Esophagus squamous epithelium (tissue), 5 donors: ENCODE measurements at regions not wholly inside any gene's neighbourhood (a gene's known extent, or its start where the extent isn't known, plus 50 kb on each side); places are given as distances from the start of the nearest gene placed in this dataset.

Source experiments
- DNase-seq: peaks from one replicate; lab custom pipeline; 2025; lab: John Stamatoyannopoulos, UW
- H3K27ac ChIP-seq, 4 donors: fragments of 200-600 bp; sonication (generic); one replicate each; pipeline ENCODE4 v1.5.1; 2016 to 2019; ENCODE audit warnings: mild to moderate bottlenecking in 1 of 4
- H3K27me3 ChIP-seq, 4 donors: fragments of 200-600 bp; sonication (generic); 1 replicate in 3 of 4; 2 replicates in 1 of 4; pipeline versions ENCODE4 v1.5.1 to v1.6.0; 2017 to 2021; ENCODE audit warnings: antibody characterized with exemption in 1 of 4
- H3K36me3 ChIP-seq, 3 donors: fragments of 200-600 bp; sonication (generic); one replicate each; pipeline ENCODE4 v1.5.1; 2016 to 2019
- H3K4me1 ChIP-seq, 3 donors: fragments of 200-600 bp; sonication (generic); one replicate each; pipeline ENCODE4 v1.5.1; 2017 to 2019
- H3K4me3 ChIP-seq, 4 donors: fragments of 200-600 bp; sonication (generic); 1 replicate in 3 of 4; 2 replicates in 1 of 4; pipeline ENCODE4 v1.5.1; 2016 to 2019; ENCODE audit warnings: mild to moderate bottlenecking in 2 of 4, moderate library complexity in 1 of 4
- H3K9me3 ChIP-seq, 3 donors: fragments of 200-600 bp; sonication (generic); one replicate each; pipeline ENCODE4 v1.5.1; 2016 to 2019
- CTCF ChIP-seq, 6 experiments: fragments of 450-650 bp in 4 of 6; fragments of 200-600 bp in 2 of 6; sonication (generic) in 2 of 6; IDR thresholded peaks; one replicate each; pipeline ENCODE4 v1.5.1; 2016 to 2019; ENCODE audit warnings: antibody characterized with exemption in 6 of 6, mild to moderate bottlenecking in 4 of 6, moderate library complexity in 4 of 6
- POLR2A ChIP-seq, 4 donors: fragments of 450-650 bp; IDR thresholded peaks; one replicate each; pipeline ENCODE4 v1.6.1; 2017; ENCODE audit warnings: antibody characterized with exemption in 4 of 4, mild to moderate bottlenecking in 4 of 4, moderate library complexity in 3 of 4
- WGBS, 2 donors: methylation state at CpG; one replicate each; pipeline ENCODE4 v1.1.5; 2018; 5-methylcytosine and 5-hydroxymethylcytosine counted together
- intact Hi-C: fragments of 100-400 bp; cut with DNase I; formaldehyde crosslinking; loops from one replicate; pipeline ENCODE4 v1.15.0; 2022
- donor health status: DM: yes; HTN: yes; CAD: no.

GRCh38 chr2:43101751-43102150 lies 124.7 kb downstream of the ZFP36L2 start:
- 68 to 81% methylated on average over 4 to 5 of the region's 7 CpGs for WGBS, 2 donors
- no peak for DNase-seq
- H3K27me3 ChIP-seq, result no peaks in the 10 kb centered on the region
- TF ChIP-seq CTCF (IDR thresholded peaks at IDR 0.05) (no peak), POLR2A (IDR thresholded peaks at IDR 0.05) (no peak)
- peak overlapping the region in 3 of 4 donors; percentile 10 to 48 (median 41) for H3K4me3 ChIP-seq
- intact Hi-C loops, result no loop called here
- H3K9me3 ChIP-seq, result no peaks in the 10 kb centered on the region
- no peaks in the 10 kb centered on the region for H3K36me3 ChIP-seq
- peaks cover 37 to 73% (median 40%) of the 10 kb centered on the region in 3 donors for H3K4me1 ChIP-seq
- peak overlapping the region; percentile 75 to 89 (median 86) for H3K27ac ChIP-seq

- peaks cover 31 to 67% (median 33%) of the 10 kb centered on the region in 3 donors for H3K4me1 ChIP-seq
- H3K27me3 ChIP-seq, result no peaks in the 10 kb centered on the region
- intact Hi-C loops, result no loop called here
- peak overlapping the region; percentile 27 to 58 (median 44) for H3K4me3 ChIP-seq
- DNase-seq, result no peak
- H3K9me3 ChIP-seq, result no peaks in the 10 kb centered on the region
- H3K36me3 ChIP-seq, result no peaks in the 10 kb centered on the region
- 17 to 60% methylated on average over 10 to 17 of the region's 56 CpGs for WGBS, 2 donors
- H3K27ac ChIP-seq, result peak overlapping the region; percentile 75 to 89 (median 86)
- TF ChIP-seq POLR2A (IDR thresholded peaks at IDR 0.05), result peak in 1 of 4 donors; percentile 30
- TF ChIP-seq CTCF (IDR thresholded peaks at IDR 0.05), result no peak
Observed at GRCh38 chr2:43100883-43101662, 125.3 kb downstream of the ZFP36L2 start.

GRCh38 chr2:43100362-43100882 lies 126.0 kb downstream of the ZFP36L2 start:
- intact Hi-C loops, result no loop called here
- no peak for TF ChIP-seq CTCF (IDR thresholded peaks at IDR 0.05)
- TF ChIP-seq POLR2A (IDR thresholded peaks at IDR 0.05), result no peak
- Histone ChIP-seq H3K4me3 (peak overlapping the region; percentile 27 to 58 (median 44)), H3K27me3 (no peaks in the 10 kb centered on the region), H3K4me1 (peaks cover 24 to 60% (median 26%) of the 10 kb centered on the region in 3 donors), H3K36me3 (no peaks in the 10 kb centered on the region), H3K27ac (peak overlapping the region; percentile 75 to 89 (median 86)), H3K9me3 (no peaks in the 10 kb centered on the region)
- WGBS, 2 donors, result 53 to 79% methylated on average over 6 to 11 of the region's 21 CpGs
- DNase-seq, result no peak

GRCh38 chr2:43099797-43100196 lies 126.6 kb downstream of the ZFP36L2 start:
- no peak for DNase-seq
- Histone ChIP-seq H3K27ac (no peak overlapping the region), H3K4me3 (no peak overlapping the region), H3K4me1 (peaks cover 21 to 54% (median 21%) of the 10 kb centered on the region in 3 donors), H3K9me3 (no peaks in the 10 kb centered on the region), H3K36me3 (no peaks in the 10 kb centered on the region), H3K27me3 (no peaks in the 10 kb centered on the region)
- TF ChIP-seq POLR2A (IDR thresholded peaks at IDR 0.05) (no peak), CTCF (IDR thresholded peaks at IDR 0.05) (no peak)
- 89 to 95% methylated on average over 3 to 4 of the region's 4 CpGs for WGBS, 2 donors
- intact Hi-C loops, result no loop called here

- intact Hi-C loops, result no loop called here
- Histone ChIP-seq H3K4me1 (peaks cover 21 to 47% (median 21%) of the 10 kb centered on the region in 3 donors), H3K9me3 (no peaks in the 10 kb centered on the region), H3K27ac (peak overlapping the region in 2 of 4 donors; percentile 33 to 51), H3K27me3 (no peaks in the 10 kb centered on the region), H3K36me3 (no peaks in the 10 kb centered on the region), H3K4me3 (no peak overlapping the region)
- 88 to 100% methylated on average over 4 of the region's 4 CpGs for WGBS, 2 donors
- no peak for TF ChIP-seq CTCF (IDR thresholded peaks at IDR 0.05)
- DNase-seq, result no peak
Observed at GRCh38 chr2:43098539-43098938, 127.9 kb downstream of the ZFP36L2 start.
